IgD-negative memory B cell (primary cell): ENCODE measurements at regions not wholly inside any gene's neighbourhood (a gene's known extent, or its start where the extent isn't known, plus 50 kb on each side); places are given as distances from the start of the nearest gene placed in this dataset.

Experiments used
- H3K27ac Mint-ChIP-seq, 3 donors: one replicate each; pipeline ENCODE4 v1.8.0; 2020 to 2022; ENCODE audit warnings: mild to moderate bottlenecking in 3 of 3, mixed read lengths in 3 of 3, moderate library complexity in 1 of 3
- H3K27me3 Mint-ChIP-seq: one replicate; pipeline ENCODE4 v1.8.0; 2021; ENCODE audit warnings: mixed read lengths
- H3K36me3 Mint-ChIP-seq: one replicate; pipeline ENCODE4 v1.8.0; 2020; ENCODE audit warnings: mild to moderate bottlenecking, mixed read lengths
- H3K4me1 Mint-ChIP-seq, 3 donors: one replicate each; pipeline ENCODE4 v1.8.0; 2020 to 2022; ENCODE audit warnings: mixed read lengths in 3 of 3, mild to moderate bottlenecking in 1 of 3
- H3K4me3 Mint-ChIP-seq, 4 donors: one replicate each; pipeline ENCODE4 v1.8.0; 2020 to 2022; ENCODE audit warnings: mild to moderate bottlenecking in 4 of 4, mixed read lengths in 4 of 4, moderate library complexity in 3 of 4
- H3K9me3 Mint-ChIP-seq, 3 donors: one replicate each; pipeline ENCODE4 v1.8.0; 2020 to 2021; ENCODE audit warnings: mixed read lengths in 3 of 3, mild to moderate bottlenecking in 1 of 3

- Mint-ChIP-seq H3K4me3 (no peak overlapping the region), H3K36me3 (no peaks in the 10 kb centered on the region), H3K27ac (no peak overlapping the region), H3K4me1 (no peaks in the 10 kb centered on the region), H3K9me3 (peaks cover 3 to 5% (median 4%) of the 10 kb centered on the region in 3 donors), H3K27me3 (no peaks in the 10 kb centered on the region)
These were observed 120.6 kb upstream of the KCNJ16 start for GRCh38 chr17:69954241-69954925.

GRCh38 chr17:69958063-69958462, 117.0 kb upstream of the KCNJ16 start:
- no peaks in the 10 kb centered on the region for H3K36me3 Mint-ChIP-seq
- H3K9me3 Mint-ChIP-seq, result peaks cover 2 to 4% (median 3%) of the 10 kb centered on the region in 3 donors
- no peaks in the 10 kb centered on the region for H3K27me3 Mint-ChIP-seq
- H3K4me3 Mint-ChIP-seq, result no peak overlapping the region
- no peaks in the 10 kb centered on the region for H3K4me1 Mint-ChIP-seq
- no peak overlapping the region for H3K27ac Mint-ChIP-seq

DNA sequence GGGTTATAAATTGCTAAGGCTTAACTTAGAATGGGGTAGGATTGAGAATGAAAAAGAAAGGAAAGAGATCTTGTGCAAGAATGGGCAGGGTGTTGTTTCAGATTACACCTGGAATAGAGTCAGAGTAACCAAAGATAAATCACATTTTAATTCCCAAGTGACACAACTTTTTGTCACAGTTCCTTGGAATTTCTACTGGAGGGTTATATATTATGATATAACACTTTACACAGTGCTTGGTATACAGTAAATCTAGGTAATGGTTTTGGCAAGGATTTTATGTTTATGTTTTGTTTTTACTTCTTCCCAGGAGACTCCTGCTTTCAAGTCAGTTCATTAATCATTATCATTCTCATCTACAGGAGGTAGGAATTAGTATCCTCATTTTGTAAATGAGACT, 115.7 kb upstream of the KCNJ16 start:
- H3K36me3 Mint-ChIP-seq, result no peaks in the 10 kb centered on the region
- H3K4me1 Mint-ChIP-seq, result no peaks in the 10 kb centered on the region
- no peak overlapping the region for H3K4me3 Mint-ChIP-seq
- no peaks in the 10 kb centered on the region for H3K27me3 Mint-ChIP-seq
- no peak overlapping the region for H3K27ac Mint-ChIP-seq
- peaks cover 2 to 4% (median 3%) of the 10 kb centered on the region in 3 donors for H3K9me3 Mint-ChIP-seq

- Mint-ChIP-seq H3K27me3 (no peaks in the 10 kb centered on the region), H3K4me1 (no peaks in the 10 kb centered on the region), H3K9me3 (peaks cover 2 to 7% (median 3%) of the 10 kb centered on the region in 3 donors), H3K36me3 (no peaks in the 10 kb centered on the region), H3K4me3 (no peak overlapping the region), H3K27ac (no peak overlapping the region)
These were observed 114.3 kb upstream of the KCNJ16 start for GRCh38 chr17:69960755-69961154.

GRCh38 chr17:69961501-69962145, 113.4 kb upstream of the KCNJ16 start:
- Mint-ChIP-seq H3K36me3 (peaks cover 1% of the 10 kb centered on the region), H3K27ac (no peak overlapping the region), H3K4me1 (no peaks in the 10 kb centered on the region), H3K9me3 (peaks cover 2 to 7% (median 3%) of the 10 kb centered on the region in 3 donors), H3K4me3 (no peak overlapping the region), H3K27me3 (no peaks in the 10 kb centered on the region)

- H3K4me1 Mint-ChIP-seq, result no peaks in the 10 kb centered on the region
- no peaks in the 10 kb centered on the region for H3K27me3 Mint-ChIP-seq
- peaks cover 1% of the 10 kb centered on the region for H3K36me3 Mint-ChIP-seq
- no peak overlapping the region for H3K4me3 Mint-ChIP-seq
- H3K9me3 Mint-ChIP-seq, result peaks cover 2 to 7% (median 3%) of the 10 kb centered on the region in 3 donors
- H3K27ac Mint-ChIP-seq, result no peak overlapping the region
These were observed 112.5 kb upstream of the KCNJ16 start for GRCh38 chr17:69962436-69962995.

DNA sequence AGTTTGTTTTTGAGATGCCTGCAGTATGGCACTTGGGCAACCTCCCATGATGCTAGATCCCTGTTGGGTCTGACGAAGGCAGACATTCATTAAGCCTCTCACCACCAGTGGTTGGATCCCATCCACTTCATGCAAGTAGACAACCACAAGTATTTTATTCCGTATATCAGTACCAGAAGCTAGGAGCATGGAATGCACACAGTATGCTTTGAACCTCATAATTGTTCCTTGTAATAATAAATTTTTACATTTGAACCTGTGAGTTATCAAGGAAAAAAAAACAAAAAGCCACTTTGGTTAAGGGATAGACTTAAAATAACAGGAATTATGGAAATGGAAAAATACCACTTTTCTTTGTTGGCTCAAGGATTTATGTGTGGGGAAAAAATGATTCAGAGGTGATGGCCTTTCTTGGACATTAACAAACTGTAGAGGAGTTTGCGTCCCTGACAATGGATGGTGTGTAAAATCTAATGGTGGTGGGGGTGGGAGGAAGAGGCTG, 107.1 kb upstream of the KCNJ16 start:
- Mint-ChIP-seq H3K4me1 (no peaks in the 10 kb centered on the region), H3K9me3 (peaks cover 1 to 4% (median 3%) of the 10 kb centered on the region in 3 donors)

DNA sequence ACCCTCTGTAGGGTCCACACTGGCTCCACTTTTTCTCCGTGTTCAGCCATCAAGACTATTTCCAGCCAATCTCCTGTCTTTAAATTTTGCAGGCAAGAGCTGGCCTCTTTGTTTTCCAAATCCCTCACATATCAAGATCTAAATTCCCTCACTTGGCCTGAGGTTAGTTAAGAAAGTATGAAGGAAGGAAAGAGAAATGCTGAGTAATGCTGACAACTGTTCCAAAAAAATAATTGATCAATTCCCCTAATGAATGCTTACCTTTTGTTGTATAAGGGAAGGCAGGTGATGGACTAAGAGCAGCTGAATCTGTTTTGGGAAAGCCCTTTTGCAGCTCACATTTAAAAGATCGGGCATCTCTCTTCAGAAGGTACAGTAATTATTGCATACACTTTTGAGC, 105.1 kb upstream of the KCNJ16 start:
- H3K4me3 Mint-ChIP-seq, result no peak overlapping the region
- peaks cover 3 to 12% (median 4%) of the 10 kb centered on the region in 3 donors for H3K9me3 Mint-ChIP-seq
- H3K36me3 Mint-ChIP-seq, result peaks cover 1% of the 10 kb centered on the region
- H3K27me3 Mint-ChIP-seq, result no peaks in the 10 kb centered on the region
- no peak overlapping the region for H3K27ac Mint-ChIP-seq
- no peaks in the 10 kb centered on the region for H3K4me1 Mint-ChIP-seq

More for the DNA sequence above, 107.1 kb upstream of the KCNJ16 start:
- H3K27ac Mint-ChIP-seq, result no peak overlapping the region
- H3K27me3 Mint-ChIP-seq, result no peaks in the 10 kb centered on the region
- no peak overlapping the region for H3K4me3 Mint-ChIP-seq
- peaks cover 1% of the 10 kb centered on the region for H3K36me3 Mint-ChIP-seq

DNA sequence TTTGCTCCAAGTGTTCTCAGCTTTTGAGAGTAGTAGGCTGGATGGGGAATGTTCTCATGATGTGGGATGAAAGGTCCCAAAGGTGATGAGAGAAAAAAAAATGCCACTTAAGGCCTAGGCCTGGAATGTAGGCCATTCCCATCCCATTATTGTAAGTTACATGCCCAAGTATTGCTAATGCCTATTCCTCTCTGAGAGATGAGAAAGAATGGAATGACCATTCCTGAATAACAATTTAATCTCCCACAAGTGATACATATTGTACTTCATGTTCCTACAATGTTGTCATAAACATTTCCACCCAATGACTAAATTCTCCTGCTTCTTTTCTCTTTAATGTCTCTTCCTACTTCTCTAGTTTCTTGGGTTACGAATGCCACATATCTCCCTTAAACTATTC, 102.8 kb upstream of the KCNJ16 start:
- no peak overlapping the region for H3K27ac Mint-ChIP-seq
- no peaks in the 10 kb centered on the region for H3K4me1 Mint-ChIP-seq
- H3K4me3 Mint-ChIP-seq, result no peak overlapping the region
- no peaks in the 10 kb centered on the region for H3K27me3 Mint-ChIP-seq
- H3K9me3 Mint-ChIP-seq, result peaks cover 1 to 17% (median 3%) of the 10 kb centered on the region in 3 donors
- no peaks in the 10 kb centered on the region for H3K36me3 Mint-ChIP-seq

- H3K36me3 Mint-ChIP-seq, result no peaks in the 10 kb centered on the region
- no peak overlapping the region for H3K27ac Mint-ChIP-seq
- H3K4me1 Mint-ChIP-seq, result no peaks in the 10 kb centered on the region
- no peak overlapping the region for H3K4me3 Mint-ChIP-seq
- no peaks in the 10 kb centered on the region for H3K27me3 Mint-ChIP-seq
- H3K9me3 Mint-ChIP-seq, result peaks cover 1 to 13% (median 6%) of the 10 kb centered on the region in 3 donors
These were observed 99.2 kb upstream of the KCNJ16 start for GRCh38 chr17:69975808-69976207.

DNA sequence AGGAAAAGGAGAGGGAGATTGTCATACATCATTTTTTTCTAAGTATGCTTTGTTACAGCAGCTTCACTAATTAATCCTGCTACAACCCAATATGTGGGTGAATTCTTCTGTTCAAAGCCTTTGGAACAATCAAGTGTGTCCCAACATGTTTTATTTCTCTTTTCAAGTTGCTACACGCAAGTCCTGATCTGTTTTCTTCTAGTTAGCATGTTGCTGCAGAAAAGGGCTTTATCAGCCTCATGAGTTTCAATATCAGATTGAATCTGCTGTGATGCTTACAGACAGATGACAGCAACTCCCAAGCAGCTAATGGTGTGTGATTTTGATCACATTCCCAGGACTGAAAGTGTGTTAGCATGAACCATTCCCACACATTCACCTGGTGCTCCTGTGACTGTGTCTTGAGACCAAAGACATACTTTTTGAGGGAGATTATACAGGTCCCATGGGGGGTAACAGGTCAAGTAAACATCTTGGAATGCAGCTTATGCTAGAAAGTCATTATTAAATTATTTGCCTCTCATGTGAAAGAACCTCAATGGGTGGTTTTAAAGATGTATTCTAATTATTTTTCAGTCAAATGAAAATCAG, 96.9 kb upstream of the KCNJ16 start:
- Mint-ChIP-seq H3K4me1 (no peaks in the 10 kb centered on the region), H3K4me3 (no peak overlapping the region), H3K9me3 (peaks cover 3 to 13% (median 4%) of the 10 kb centered on the region in 3 donors), H3K27ac (no peak overlapping the region), H3K27me3 (no peaks in the 10 kb centered on the region), H3K36me3 (no peaks in the 10 kb centered on the region)

GRCh38 chr17:69981441-69981840, 93.6 kb upstream of the KCNJ16 start:
- H3K36me3 Mint-ChIP-seq, result no peaks in the 10 kb centered on the region
- H3K27ac Mint-ChIP-seq, result no peak overlapping the region
- H3K9me3 Mint-ChIP-seq, result peaks cover under 1 to 4% (median 2%) of the 10 kb centered on the region in 3 donors
- no peak overlapping the region for H3K4me3 Mint-ChIP-seq
- H3K27me3 Mint-ChIP-seq, result no peaks in the 10 kb centered on the region
- no peaks in the 10 kb centered on the region for H3K4me1 Mint-ChIP-seq

DNA sequence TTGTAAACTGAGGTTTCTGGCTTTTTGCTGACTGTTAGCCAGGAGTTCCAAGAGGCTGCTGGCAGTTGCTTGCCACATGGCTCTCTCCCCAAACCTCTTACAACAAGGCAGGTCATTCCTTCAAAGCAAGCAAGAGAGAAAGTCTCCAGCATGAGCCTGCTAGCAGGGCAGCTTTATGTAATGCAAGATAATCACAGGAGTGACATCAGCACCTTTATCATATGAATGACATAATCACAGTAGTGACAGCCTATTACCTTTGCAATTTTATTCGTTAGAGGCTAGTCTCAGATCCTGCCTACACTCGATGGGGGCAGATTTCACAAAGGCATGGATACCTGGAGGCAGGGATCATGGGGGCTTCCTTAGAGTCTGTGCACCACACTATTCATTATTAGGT, 79.5 kb upstream of the KCNJ16 start:
- Mint-ChIP-seq H3K27me3 (no peaks in the 10 kb centered on the region), H3K36me3 (no peaks in the 10 kb centered on the region), H3K4me1 (peaks cover 0 to 2% (median 0%) of the 10 kb centered on the region in 3 donors), H3K9me3 (peaks cover 0 to 4% (median 3%) of the 10 kb centered on the region in 3 donors), H3K27ac (no peak overlapping the region), H3K4me3 (no peak overlapping the region)

GRCh38 chr17:69997332-69997731, 77.7 kb upstream of the KCNJ16 start:
- no peak overlapping the region for H3K4me3 Mint-ChIP-seq
- peaks cover 0 to 4% (median 3%) of the 10 kb centered on the region in 3 donors for H3K9me3 Mint-ChIP-seq
- no peaks in the 10 kb centered on the region for H3K36me3 Mint-ChIP-seq
- peaks cover 0 to 2% (median 0%) of the 10 kb centered on the region in 3 donors for H3K4me1 Mint-ChIP-seq
- H3K27me3 Mint-ChIP-seq, result no peaks in the 10 kb centered on the region
- H3K27ac Mint-ChIP-seq, result no peak overlapping the region

GRCh38 chr17:69999253-69999652, 75.8 kb upstream of the KCNJ16 start:
- H3K9me3 Mint-ChIP-seq, result peaks cover 0 to 7% (median 4%) of the 10 kb centered on the region in 3 donors
- no peaks in the 10 kb centered on the region for H3K27me3 Mint-ChIP-seq
- H3K4me1 Mint-ChIP-seq, result peaks cover 0 to 3% (median 0%) of the 10 kb centered on the region in 3 donors
- H3K27ac Mint-ChIP-seq, result no peak overlapping the region
- H3K4me3 Mint-ChIP-seq, result no peak overlapping the region
- no peaks in the 10 kb centered on the region for H3K36me3 Mint-ChIP-seq
